ENCODE measurements at regions not wholly inside any gene's neighbourhood (a gene's known extent, or its start where the extent isn't known, plus 50 kb on each side); places are given as distances from the start of the nearest gene placed in this dataset.
A peak's percentile ranks its signal among the peaks of the same experiment; 100 is the strongest.

DNA sequence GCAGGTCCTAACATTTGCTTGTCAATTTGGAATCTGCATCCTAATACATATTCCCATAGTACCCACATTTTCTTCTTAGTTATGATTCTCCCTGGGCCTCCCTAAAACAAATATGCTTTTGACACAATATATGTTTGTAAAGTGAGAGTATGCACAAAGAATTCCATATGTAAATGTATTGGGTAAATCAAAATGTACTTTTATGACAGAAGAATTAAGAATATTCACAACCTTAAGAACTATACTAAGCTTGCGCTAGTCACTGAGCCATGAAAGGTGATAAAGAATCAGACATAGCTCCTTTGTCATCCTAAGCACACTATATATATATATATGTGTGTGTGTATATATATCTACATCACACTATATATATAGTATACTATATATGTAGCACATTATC, 438.5 kb downstream of the ACTL7B start:
- H3K4me3 ChIP-seq (ENCODE audit: severe bottlenecking): no peak overlapping the region
- no peak for DNase-seq (ENCODE audit: low spot score)
- H3K4me1 ChIP-seq (ENCODE audit: insufficient read depth, poor library complexity, severe bottlenecking): no peaks in the 10 kb centered on the region
- no peaks in the 10 kb centered on the region for H3K27me3 ChIP-seq (ENCODE audit: insufficient read depth, poor library complexity, severe bottlenecking)
- ATAC-seq (ENCODE audit: low read depth): no peak
- TF ChIP-seq, protein P1, sequence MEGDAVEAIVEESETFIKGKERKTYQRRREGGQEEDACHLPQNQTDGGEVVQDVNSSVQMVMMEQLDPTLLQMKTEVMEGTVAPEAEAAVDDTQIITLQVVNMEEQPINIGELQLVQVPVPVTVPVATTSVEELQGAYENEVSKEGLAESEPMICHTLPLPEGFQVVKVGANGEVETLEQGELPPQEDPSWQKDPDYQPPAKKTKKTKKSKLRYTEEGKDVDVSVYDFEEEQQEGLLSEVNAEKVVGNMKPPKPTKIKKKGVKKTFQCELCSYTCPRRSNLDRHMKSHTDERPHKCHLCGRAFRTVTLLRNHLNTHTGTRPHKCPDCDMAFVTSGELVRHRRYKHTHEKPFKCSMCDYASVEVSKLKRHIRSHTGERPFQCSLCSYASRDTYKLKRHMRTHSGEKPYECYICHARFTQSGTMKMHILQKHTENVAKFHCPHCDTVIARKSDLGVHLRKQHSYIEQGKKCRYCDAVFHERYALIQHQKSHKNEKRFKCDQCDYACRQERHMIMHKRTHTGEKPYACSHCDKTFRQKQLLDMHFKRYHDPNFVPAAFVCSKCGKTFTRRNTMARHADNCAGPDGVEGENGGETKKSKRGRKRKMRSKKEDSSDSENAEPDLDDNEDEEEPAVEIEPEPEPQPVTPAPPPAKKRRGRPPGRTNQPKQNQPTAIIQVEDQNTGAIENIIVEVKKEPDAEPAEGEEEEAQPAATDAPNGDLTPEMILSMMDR (IDR thresholded peaks at IDR 0.05; ENCODE audit: poor library complexity, severe bottlenecking): no peak
- no peaks in the 10 kb centered on the region for H3K9me3 ChIP-seq (ENCODE audit: severe bottlenecking)
- H3K36me3 ChIP-seq (ENCODE audit: low read depth): no peaks in the 10 kb centered on the region
- H3K27ac ChIP-seq (ENCODE audit: poor library complexity, severe bottlenecking): no peak overlapping the region

DNA sequence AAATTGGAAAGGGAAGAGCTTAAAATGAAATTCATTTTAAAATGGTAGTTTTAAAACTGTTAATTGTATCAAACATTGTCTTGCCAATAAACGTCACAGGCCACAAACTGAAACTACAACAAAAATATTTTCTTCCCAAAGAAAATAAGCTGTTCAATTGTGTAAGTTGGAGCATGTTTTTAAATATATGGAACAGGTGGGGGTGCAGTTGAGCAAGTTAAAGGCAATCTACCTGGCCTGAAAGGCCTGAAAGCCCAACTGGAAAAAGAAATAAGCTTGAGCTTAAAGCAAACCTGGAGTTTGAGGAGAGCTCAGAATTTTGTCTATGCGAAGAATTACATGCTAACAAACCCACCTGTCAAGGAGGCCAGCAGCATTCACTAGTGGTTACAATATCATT, 439.5 kb downstream of the ACTL7B start:
- DNase-seq (ENCODE audit: low spot score) (no peak), ATAC-seq (ENCODE audit: low read depth) (no peak)
- no peaks in the 10 kb centered on the region for H3K27me3 ChIP-seq (ENCODE audit: insufficient read depth, poor library complexity, severe bottlenecking)
- no peaks in the 10 kb centered on the region for H3K4me1 ChIP-seq (ENCODE audit: insufficient read depth, poor library complexity, severe bottlenecking)
- H3K36me3 ChIP-seq (ENCODE audit: low read depth): no peaks in the 10 kb centered on the region
- no peak overlapping the region for H3K4me3 ChIP-seq (ENCODE audit: severe bottlenecking)
- no peaks in the 10 kb centered on the region for H3K9me3 ChIP-seq (ENCODE audit: severe bottlenecking)
- TF ChIP-seq, protein P1 (IDR thresholded peaks at IDR 0.05; ENCODE audit: poor library complexity, severe bottlenecking): peak; percentile 67
- H3K27ac ChIP-seq (ENCODE audit: poor library complexity, severe bottlenecking): no peak overlapping the region

GRCh38 chr9:108413809-108414208, 442.0 kb downstream of the ACTL7B start:
- ATAC-seq (ENCODE audit: low read depth) (no peak), DNase-seq (ENCODE audit: low spot score) (no peak)
- Histone ChIP-seq H3K27me3 (ENCODE audit: insufficient read depth, poor library complexity, severe bottlenecking) (no peaks in the 10 kb centered on the region), H3K36me3 (ENCODE audit: low read depth) (no peaks in the 10 kb centered on the region), H3K27ac (ENCODE audit: poor library complexity, severe bottlenecking) (no peak overlapping the region), H3K4me3 (ENCODE audit: severe bottlenecking) (no peak overlapping the region), H3K9me3 (ENCODE audit: severe bottlenecking) (no peaks in the 10 kb centered on the region), H3K4me1 (ENCODE audit: insufficient read depth, poor library complexity, severe bottlenecking) (no peaks in the 10 kb centered on the region)
- TF ChIP-seq, protein P1 (IDR thresholded peaks at IDR 0.05; ENCODE audit: poor library complexity, severe bottlenecking): no peak

GRCh38 chr9:108412755-108413154, 443.0 kb downstream of the ACTL7B start:
- Histone ChIP-seq H3K27me3 (ENCODE audit: insufficient read depth, poor library complexity, severe bottlenecking) (no peaks in the 10 kb centered on the region), H3K4me3 (ENCODE audit: severe bottlenecking) (no peak overlapping the region), H3K9me3 (ENCODE audit: severe bottlenecking) (no peaks in the 10 kb centered on the region), H3K4me1 (ENCODE audit: insufficient read depth, poor library complexity, severe bottlenecking) (no peaks in the 10 kb centered on the region), H3K27ac (ENCODE audit: poor library complexity, severe bottlenecking) (no peak overlapping the region), H3K36me3 (ENCODE audit: low read depth) (no peaks in the 10 kb centered on the region)
- TF ChIP-seq, protein P1 (IDR thresholded peaks at IDR 0.05; ENCODE audit: poor library complexity, severe bottlenecking): peak; percentile 8
- no peak for DNase-seq (ENCODE audit: low spot score)
- ATAC-seq (ENCODE audit: low read depth): no peak

DNA sequence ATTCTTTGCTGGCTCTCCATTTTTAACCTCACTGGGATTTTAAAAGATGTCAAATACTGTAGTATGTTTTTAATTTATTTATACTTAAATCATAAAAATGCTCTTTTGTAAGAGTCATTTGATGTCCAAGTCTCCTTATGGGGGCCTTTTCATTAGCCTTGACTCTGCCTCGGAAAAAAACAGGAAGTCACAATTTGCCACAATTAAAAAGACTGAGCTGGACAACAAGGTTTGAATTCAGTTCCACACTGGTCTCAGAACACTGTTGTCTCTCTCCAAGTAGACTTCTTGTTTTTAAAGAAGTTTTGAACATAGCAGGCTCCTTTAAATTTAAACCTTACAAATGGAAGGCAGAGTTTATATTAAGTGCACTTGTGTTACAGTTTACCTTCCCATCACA, 444.2 kb downstream of the ACTL7B start:
- Histone ChIP-seq H3K4me3 (ENCODE audit: severe bottlenecking) (no peak overlapping the region), H3K4me1 (ENCODE audit: insufficient read depth, poor library complexity, severe bottlenecking) (no peaks in the 10 kb centered on the region), H3K27me3 (ENCODE audit: insufficient read depth, poor library complexity, severe bottlenecking) (no peaks in the 10 kb centered on the region), H3K36me3 (ENCODE audit: low read depth) (no peaks in the 10 kb centered on the region), H3K9me3 (ENCODE audit: severe bottlenecking) (no peaks in the 10 kb centered on the region), H3K27ac (ENCODE audit: poor library complexity, severe bottlenecking) (no peak overlapping the region)
- TF ChIP-seq, protein P1 (IDR thresholded peaks at IDR 0.05; ENCODE audit: poor library complexity, severe bottlenecking): no peak
- DNase-seq (ENCODE audit: low spot score): no peak
- no peak for ATAC-seq (ENCODE audit: low read depth)

Data from RWPE2 (cell line).